WTC11 (cell line): ENCODE measurements at regions not wholly inside any gene's neighbourhood (a gene's known extent, or its start where the extent isn't known, plus 50 kb on each side); places are given as distances from the start of the nearest gene placed in this dataset.

Source experiments
- ATAC-seq: fragments of 200-7000 bp; cut with Tn5 transposase; 2 replicates; pipeline ENCODE4 v1.10.0; 2021; ENCODE audit warnings: mild to moderate bottlenecking, moderate library complexity
- CTCF ChIA-PET: fragments of 300-600 bp; sonication (Branson Sonifier 250); formaldehyde crosslinking; loops from one replicate; lab custom pipeline; 2021; ENCODE audit warnings: antibody characterized with exemption; lab: Charles Lee
- POLR2A ChIA-PET: fragments of 350-600 bp; sonication (Branson Sonifier 250); formaldehyde crosslinking; loops from one replicate; lab custom pipeline; 2021; ENCODE audit warnings: antibody characterized with exemption; lab: Charles Lee
- DNase-seq: peaks from one replicate; pipeline ENCODE4 v3.0.0; 2021; ENCODE audit warnings: low spot score
- H3K27ac Mint-ChIP-seq: 2 replicates; pipeline ENCODE4 v1.8.0; 2021; ENCODE audit warnings: mixed read lengths
- H3K27me3 Mint-ChIP-seq: 2 replicates; pipeline ENCODE4 v1.8.0; 2021; ENCODE audit warnings: low read depth, mild to moderate bottlenecking, moderate library complexity, mixed read lengths
- H3K36me3 Mint-ChIP-seq: 2 replicates; pipeline ENCODE4 v1.8.0; 2021; ENCODE audit warnings: mixed read lengths
- H3K4me1 Mint-ChIP-seq: 2 replicates; pipeline ENCODE4 v1.8.0; 2022; ENCODE audit warnings: mixed read lengths
- H3K4me3 Mint-ChIP-seq: 2 replicates; pipeline ENCODE4 v1.8.0; 2021; ENCODE audit warnings: mild to moderate bottlenecking, moderate library complexity, mixed read lengths
- H3K9me3 Mint-ChIP-seq: 2 replicates; pipeline ENCODE4 v1.8.0; 2021; ENCODE audit warnings: mixed read lengths
- EMX1 ChIP-seq: fragments of 250-450 bp; sonication (Bioruptor Pico); IDR thresholded peaks from 2 replicates; pipeline ENCODE4 v1.8.0; 2021; ENCODE audit warnings: mild to moderate bottlenecking
- ETV6 ChIP-seq: sonication (generic); formaldehyde crosslinking; IDR thresholded peaks from 2 replicates; pipeline ENCODE4 v1.8.1; 2022; ENCODE audit warnings: mild to moderate bottlenecking, missing genetic modification reagents
- FOXP1 ChIP-seq: sonication (generic); formaldehyde crosslinking; IDR thresholded peaks from 2 replicates; pipeline ENCODE4 v1.8.0; 2022; ENCODE audit warnings: missing genetic modification reagents, mild to moderate bottlenecking, moderate library complexity, borderline replicate concordance
- IRF2 ChIP-seq: sonication (generic); formaldehyde crosslinking; IDR thresholded peaks from 2 replicates; pipeline ENCODE4 v1.8.0; 2022; ENCODE audit warnings: low read depth, missing genetic modification reagents, borderline replicate concordance
- NFYB ChIP-seq: sonication (generic); formaldehyde crosslinking; conservative IDR thresholded peaks from 2 replicates; pipeline ENCODE4 v1.8.0; 2022; ENCODE audit warnings: low read depth, missing genetic modification reagents
- OVOL2 ChIP-seq: fragments of 250-450 bp; sonication (Bioruptor Pico); IDR thresholded peaks from 2 replicates; pipeline ENCODE4 v1.9.0; 2021; ENCODE audit warnings: mild to moderate bottlenecking, borderline replicate concordance
- TP53 ChIP-seq: sonication (generic); formaldehyde crosslinking; IDR thresholded peaks from 2 replicates; pipeline ENCODE4 v1.8.1; 2023; ENCODE audit warnings: mild to moderate bottlenecking, missing genetic modification reagents
- USF1 ChIP-seq: sonication (generic); formaldehyde crosslinking; IDR thresholded peaks from 2 replicates; pipeline ENCODE4 v1.8.0; 2022; ENCODE audit warnings: mild to moderate bottlenecking, missing genetic modification reagents
- USF2 ChIP-seq: sonication (generic); formaldehyde crosslinking; IDR thresholded peaks from 2 replicates; pipeline ENCODE4 v1.8.1; 2023; ENCODE audit warnings: mild to moderate bottlenecking, missing genetic modification reagents, moderate library complexity
- ZNF317 ChIP-seq: sonication (generic); formaldehyde crosslinking; IDR thresholded peaks from 2 replicates; pipeline ENCODE4 v1.8.1; 2023; ENCODE audit warnings: low read depth, mild to moderate bottlenecking, moderate library complexity, missing genetic modification reagents, borderline replicate concordance
- ZNF423 ChIP-seq: fragments of 250-450 bp; sonication (Bioruptor Pico); IDR thresholded peaks from 2 replicates; pipeline ENCODE4 v2.1.2; 2022; ENCODE audit warnings: mild to moderate bottlenecking, moderate library complexity
- ZNF671 ChIP-seq: fragments of 250-450 bp; sonication (Bioruptor Pico); IDR thresholded peaks from 2 replicates; pipeline ENCODE4 v1.8.0; 2021; ENCODE audit warnings: mild to moderate bottlenecking
- TF ChIP-seq, protein P1 (sequence below): sonication (generic); formaldehyde crosslinking; IDR thresholded peaks from 2 replicates; pipeline ENCODE4 v1.8.1; 2022; ENCODE audit warnings: mild to moderate bottlenecking, moderate library complexity, missing genetic modification reagents
- TF ChIP-seq, protein P2 (sequence below): sonication (generic); formaldehyde crosslinking; conservative IDR thresholded peaks from 2 replicates; pipeline ENCODE4 v1.8.1; 2023; ENCODE audit warnings: mild to moderate bottlenecking, low read depth, missing genetic modification reagents, moderate library complexity

- no peaks in the 10 kb centered on the region; the same call in none of the 2 replicates for H3K27me3 Mint-ChIP-seq
- peaks cover under 1% of the 10 kb centered on the region for H3K4me1 Mint-ChIP-seq
- H3K9me3 Mint-ChIP-seq, result 0 out of 2 replicates have a peak, but pooled peaks cover 3% of the 10 kb centered on the region
- no peaks in the 10 kb centered on the region; the same call in 1 of the 2 replicates for H3K36me3 Mint-ChIP-seq
- POLR2A ChIA-PET, result no interaction called here
- no peak overlapping the region for H3K4me3 Mint-ChIP-seq
- DNase-seq (no peak), ATAC-seq (no peak)
- no peak overlapping the region for H3K27ac Mint-ChIP-seq
- CTCF ChIA-PET, result interaction anchor here (0.6 kb wide), 1 partner anchor 97 kb away, joined by 5 read pairs; no protein-coding TSS in a partner anchor
- no peak for TF ChIP-seq FOXP1 (CRISPR knock-in tag)
These were observed 279.0 kb downstream of the PTPRU start for GRCh38 chr1:29515170-29515955.

DNA sequence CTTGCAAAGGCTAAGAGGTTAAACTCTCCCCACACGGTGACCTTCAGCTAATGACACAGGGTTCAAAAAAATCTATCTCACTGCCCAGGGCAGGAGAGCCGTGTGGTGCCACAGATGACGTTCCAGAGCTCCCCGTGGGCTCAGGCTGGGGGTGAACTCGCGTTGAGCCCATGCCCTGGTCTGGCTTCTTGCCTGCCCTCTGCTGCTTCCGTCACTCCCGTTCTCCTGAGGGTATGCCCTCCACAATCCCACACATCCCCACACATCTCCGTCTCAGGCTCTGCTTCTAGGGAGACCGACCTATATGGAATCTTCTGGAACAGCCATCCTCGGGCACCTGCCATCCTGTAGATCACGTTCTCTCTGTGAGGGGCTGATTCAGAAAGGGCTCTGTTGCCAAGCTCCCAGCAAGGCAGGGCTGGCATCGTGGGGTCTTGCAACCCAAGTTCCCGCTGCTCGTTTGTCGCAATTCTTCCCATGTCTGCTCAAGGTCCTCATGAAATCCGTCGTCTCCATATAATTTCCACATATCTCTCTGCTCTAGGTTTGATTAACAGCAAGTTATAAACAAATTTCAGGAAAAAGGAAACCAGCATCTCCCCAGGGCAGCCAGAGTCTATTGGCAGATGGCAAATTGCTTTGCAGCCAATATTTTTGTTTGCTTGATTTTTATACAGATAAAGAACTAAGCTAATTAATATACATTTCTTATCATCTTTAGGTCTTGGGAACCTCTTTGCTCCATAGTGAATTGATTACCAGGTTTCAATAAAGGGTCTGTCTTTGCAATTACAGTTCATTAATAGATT lies 278.2 kb downstream of the PTPRU start:
- DNase-seq (no peak), ATAC-seq (no peak)
- H3K4me3 Mint-ChIP-seq, result no peak overlapping the region
- no peaks in the 10 kb centered on the region; the same call in none of the 2 replicates for H3K27me3 Mint-ChIP-seq
- no peaks in the 10 kb centered on the region; the same call in 1 of the 2 replicates for H3K36me3 Mint-ChIP-seq
- POLR2A ChIA-PET, result no interaction called here
- H3K4me1 Mint-ChIP-seq, result no peaks in the 10 kb centered on the region; the same call in none of the 2 replicates
- no peak for TF ChIP-seq IRF2 (CRISPR knock-in tag)
- no peak for TF ChIP-seq ZNF671 (CRISPR knock-in tag)
- no peak for TF ChIP-seq ETV6 (CRISPR knock-in tag)
- no peak for TF ChIP-seq EMX1 (CRISPR knock-in tag)
- TF ChIP-seq TP53 (CRISPR knock-in tag), result no peak
- no peak overlapping the region; the same call in 1 of the 2 replicates for H3K27ac Mint-ChIP-seq
- 0 out of 2 replicates have a peak, but pooled peaks cover 3% of the 10 kb centered on the region for H3K9me3 Mint-ChIP-seq
- CTCF ChIA-PET, result interaction anchor here (0.9 to 1.5 kb wide), 2 partner anchors 141 to 865 kb away, joined by 3 read pairs; no protein-coding TSS in a partner anchor

DNA sequence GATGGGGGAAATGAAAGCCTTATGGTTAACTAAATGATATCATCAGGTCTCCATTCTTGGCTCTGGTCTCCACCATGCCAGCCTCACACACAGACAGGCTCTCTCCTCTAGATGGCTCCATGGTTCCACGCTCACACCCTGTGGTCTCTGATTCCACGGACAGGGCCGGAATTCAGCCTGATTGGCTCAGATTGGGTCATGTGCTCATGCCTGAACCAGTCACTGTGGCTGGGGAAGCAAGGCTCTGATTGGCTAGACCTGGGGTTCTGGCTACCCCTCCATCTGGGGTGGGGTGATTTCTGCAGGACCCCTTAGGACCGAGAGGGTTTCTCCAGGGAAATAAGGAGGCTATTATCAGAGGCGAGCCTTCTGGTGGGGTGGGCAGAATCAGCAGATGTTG lies 277.0 kb downstream of the PTPRU start:
- CTCF ChIA-PET, result interaction anchor here (0.9 to 1.5 kb wide), 2 partner anchors 142 to 867 kb away, joined by 3 read pairs; no protein-coding TSS in a partner anchor
- H3K9me3 Mint-ChIP-seq, result 0 out of 2 replicates have a peak, but pooled peaks cover 3% of the 10 kb centered on the region

More for the DNA sequence above, 277.0 kb downstream of the PTPRU start:
- Mint-ChIP-seq H3K36me3 (no peaks in the 10 kb centered on the region; the same call in 1 of the 2 replicates), H3K4me1 (no peaks in the 10 kb centered on the region; the same call in none of the 2 replicates), H3K27ac (no peak overlapping the region), H3K4me3 (no peak overlapping the region), H3K27me3 (no peaks in the 10 kb centered on the region; the same call in none of the 2 replicates)
- TF ChIP-seq ZNF423 (CRISPR knock-in tag), result no peak
- peak; percentile 92 for TF ChIP-seq USF1 (CRISPR knock-in tag)
- TF ChIP-seq, protein P1, sequence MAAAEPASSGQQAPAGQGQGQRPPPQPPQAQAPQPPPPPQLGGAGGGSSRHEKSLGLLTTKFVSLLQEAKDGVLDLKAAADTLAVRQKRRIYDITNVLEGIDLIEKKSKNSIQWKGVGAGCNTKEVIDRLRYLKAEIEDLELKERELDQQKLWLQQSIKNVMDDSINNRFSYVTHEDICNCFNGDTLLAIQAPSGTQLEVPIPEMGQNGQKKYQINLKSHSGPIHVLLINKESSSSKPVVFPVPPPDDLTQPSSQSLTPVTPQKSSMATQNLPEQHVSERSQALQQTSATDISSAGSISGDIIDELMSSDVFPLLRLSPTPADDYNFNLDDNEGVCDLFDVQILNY (CRISPR knock-in tag), result no peak
- no peak for TF ChIP-seq OVOL2 (CRISPR knock-in tag)
- TF ChIP-seq FOXP1 (CRISPR knock-in tag), result no peak
- no peak for TF ChIP-seq ZNF317 (CRISPR knock-in tag)
- TF ChIP-seq USF2 (CRISPR knock-in tag), result peak; percentile 93
- peak; percentile 87 for TF ChIP-seq NFYB (CRISPR knock-in tag)
- TF ChIP-seq, protein P2, sequence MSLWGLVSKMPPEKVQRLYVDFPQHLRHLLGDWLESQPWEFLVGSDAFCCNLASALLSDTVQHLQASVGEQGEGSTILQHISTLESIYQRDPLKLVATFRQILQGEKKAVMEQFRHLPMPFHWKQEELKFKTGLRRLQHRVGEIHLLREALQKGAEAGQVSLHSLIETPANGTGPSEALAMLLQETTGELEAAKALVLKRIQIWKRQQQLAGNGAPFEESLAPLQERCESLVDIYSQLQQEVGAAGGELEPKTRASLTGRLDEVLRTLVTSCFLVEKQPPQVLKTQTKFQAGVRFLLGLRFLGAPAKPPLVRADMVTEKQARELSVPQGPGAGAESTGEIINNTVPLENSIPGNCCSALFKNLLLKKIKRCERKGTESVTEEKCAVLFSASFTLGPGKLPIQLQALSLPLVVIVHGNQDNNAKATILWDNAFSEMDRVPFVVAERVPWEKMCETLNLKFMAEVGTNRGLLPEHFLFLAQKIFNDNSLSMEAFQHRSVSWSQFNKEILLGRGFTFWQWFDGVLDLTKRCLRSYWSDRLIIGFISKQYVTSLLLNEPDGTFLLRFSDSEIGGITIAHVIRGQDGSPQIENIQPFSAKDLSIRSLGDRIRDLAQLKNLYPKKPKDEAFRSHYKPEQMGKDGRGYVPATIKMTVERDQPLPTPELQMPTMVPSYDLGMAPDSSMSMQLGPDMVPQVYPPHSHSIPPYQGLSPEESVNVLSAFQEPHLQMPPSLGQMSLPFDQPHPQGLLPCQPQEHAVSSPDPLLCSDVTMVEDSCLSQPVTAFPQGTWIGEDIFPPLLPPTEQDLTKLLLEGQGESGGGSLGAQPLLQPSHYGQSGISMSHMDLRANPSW (CRISPR knock-in tag), result no peak
- POLR2A ChIA-PET, result no interaction called here
- ATAC-seq (peak; percentile 100), DNase-seq (peak; percentile 73)
